K562 (cell line): ENCODE measurements at regions not wholly inside any gene's neighbourhood (a gene's known extent, or its start where the extent isn't known, plus 50 kb on each side); places are given as distances from the start of the nearest gene placed in this dataset.

ENCODE experiments used
- ATAC-seq: fragments of 200-7000 bp; cut with Tn5 transposase; 3 replicates; pipeline ENCODE4 v1.9.1; 2020; ENCODE audit warnings: moderate library complexity
- BruUV-seq: library from RNA; stranded (reverse); fragments of 400-500 nt; replicated peaks from 2 replicates; lab custom pipeline; 2021; lab: Mats Ljungman, UMichigan
- CTCF ChIA-PET: fragments of 300-600 bp; formaldehyde crosslinking; extraction: SDS; loops from one replicate; lab custom pipeline; 2021; ENCODE audit warnings: low intra/inter-chr PET ratio; lab: Yijun Ruan, JAX
- POLR2A ChIA-PET: fragments of 300-600, 350-650 bp; sonication (Branson Sonifier 250); formaldehyde crosslinking; extraction: SDS; loops from one replicate; lab custom pipeline; 2021; ENCODE audit warnings: antibody characterized with exemption, inconsistent platforms; lab: Yijun Ruan, JAX
- DNase-seq, 4 experiments: peaks; one replicate each; pipeline versions ENCODE4 v3.0.0 to v3.0.0-alpha.2; 2011 to 2018; ENCODE audit warnings: low spot score in 3 of 4, mixed read lengths in 3 of 4; ENCODE audit errors: extremely low read depth in 1 of 4
- FAIRE-seq: peaks from 2 replicates; lab custom pipeline; 2011; peaks lifted over from hg19 to GRCh38; lab: Jason Lieb, UNC
- H2AFZ ChIP-seq: 2 replicates; pipeline ENCODE4 v1.6.0; 2011; ENCODE audit warnings: low read depth, low read length, control low read depth, inconsistent platforms
- H3K27ac ChIP-seq: fragments of 200-600 bp; 3 replicates; pipeline ENCODE4 v1.8.0; 2011; ENCODE audit warnings: low read depth, mild to moderate bottlenecking, control low read depth, inconsistent platforms, low read length, moderate library complexity, mixed read lengths; ENCODE audit errors: extremely low read depth
- H3K27me3 ChIP-seq, 2 experiments: fragments of 300-600 bp in 1 of 2; 2 replicates in 1 of 2; 3 replicates in 1 of 2; pipeline versions ENCODE4 v1.6.0 to v1.8.0; 2011; ENCODE audit warnings: inconsistent platforms in 2 of 2, low read length in 2 of 2, mild to moderate bottlenecking in 1 of 2, mixed read lengths in 1 of 2, moderate library complexity in 1 of 2; ENCODE audit not compliant: control insufficient read depth in 2 of 2, insufficient read depth in 2 of 2
- H3K36me3 ChIP-seq: fragments of 300-600 bp; 3 replicates; pipeline ENCODE4 v1.8.0; 2011; ENCODE audit warnings: mild to moderate bottlenecking, low read length, inconsistent platforms; ENCODE audit not compliant: control insufficient read depth, insufficient read depth
- H3K4me1 ChIP-seq, 2 experiments: fragments of 200-600 bp in 1 of 2; replicated peaks in 1 of 2; 2 replicates in 1 of 2; 3 replicates in 1 of 2; pipeline versions ENCODE4 v1.5.1 to v1.8.0; 2011; ENCODE audit warnings: inconsistent platforms in 2 of 2, low read length in 2 of 2, mild to moderate bottlenecking in 1 of 2, mixed read lengths in 1 of 2, moderate library complexity in 1 of 2; ENCODE audit not compliant: control insufficient read depth in 2 of 2, insufficient read depth in 2 of 2
- H3K4me2 ChIP-seq: 2 replicates; pipeline ENCODE4 v1.6.1; 2011; ENCODE audit warnings: low read length, control low read depth, inconsistent platforms, mixed read lengths; ENCODE audit not compliant: insufficient read depth
- H3K4me3 ChIP-seq: fragments of 200-600 bp; sonication (generic), shearing (Covaris generic); 2 replicates; pipeline ENCODE4 v1.5.1; 2016; ENCODE audit warnings: control low read depth, inconsistent platforms
- H3K79me2 ChIP-seq: fragments of 200-600 bp; 3 replicates; pipeline ENCODE4 v1.8.0; 2011; ENCODE audit warnings: low read length, inconsistent platforms; ENCODE audit not compliant: control insufficient read depth, insufficient read depth
- H3K9ac ChIP-seq, 2 experiments: 2 replicates each; pipeline versions ENCODE4 v1.6.0 to v1.6.1; 2011; ENCODE audit warnings: low read depth in 2 of 2, low read length in 2 of 2, control low read depth in 1 of 2, inconsistent platforms in 1 of 2, mild to moderate bottlenecking in 1 of 2, mixed read lengths in 1 of 2; ENCODE audit not compliant: insufficient read depth in 1 of 2
- H3K9me1 ChIP-seq: one replicate; pipeline ENCODE4 v1.6.0; 2011; ENCODE audit warnings: inconsistent platforms, mild to moderate bottlenecking, low read length, moderate library complexity; ENCODE audit not compliant: control insufficient read depth, insufficient read depth
- H3K9me3 ChIP-seq: replicated peaks from 2 replicates; pipeline ENCODE4 v1.5.1; 2011; ENCODE audit warnings: low read depth, low read length, inconsistent platforms; ENCODE audit not compliant: control insufficient read depth, insufficient read depth
- H4K20me1 ChIP-seq: replicated peaks from 2 replicates; pipeline ENCODE4 v1.6.1; 2011; ENCODE audit warnings: low read length, inconsistent platforms, mixed read lengths; ENCODE audit not compliant: control insufficient read depth, insufficient read depth
- FOXK2 ChIP-seq, 2 experiments: fragments of 450-650 bp; IDR thresholded peaks in 1 of 2; conservative IDR thresholded peaks in 1 of 2; 2 replicates each; pipeline ENCODE4 v1.6.1; 2016; ENCODE audit warnings: low read depth in 2 of 2, mild to moderate bottlenecking in 1 of 2
- HDGF ChIP-seq: fragments of 450-650 bp; IDR thresholded peaks from 2 replicates; pipeline ENCODE4 v1.6.1; 2016
- KLF10 ChIP-seq: fragments of 250-450 bp; sonication (Bioruptor Pico); IDR thresholded peaks from 2 replicates; pipeline ENCODE4 v1.6.1; 2021; ENCODE audit warnings: matching md5 sums
- MBD2 ChIP-seq: sonication (generic); IDR thresholded peaks from 2 replicates; pipeline ENCODE4 v1.6.1; 2016; ENCODE audit warnings: low read depth, borderline replicate concordance
- PTTG1 ChIP-seq: fragments of 450-650 bp; IDR thresholded peaks from 2 replicates; pipeline ENCODE4 v1.6.1; 2016; ENCODE audit warnings: low read depth, mild to moderate bottlenecking, missing genetic modification characterization, missing compliant biosample characterization
- RB1 ChIP-seq: fragments of 450-650 bp; IDR thresholded peaks from 2 replicates; pipeline ENCODE4 v1.6.1; 2017; ENCODE audit warnings: low read depth, mild to moderate bottlenecking
- SLC30A9 ChIP-seq: fragments of 250-450 bp; sonication (Bioruptor Pico); IDR thresholded peaks from 2 replicates; pipeline ENCODE4 v1.8.0; 2022; ENCODE audit warnings: mild to moderate bottlenecking, moderate library complexity
- ZNF224 ChIP-seq: sonication (generic); formaldehyde crosslinking; IDR thresholded peaks from 2 replicates; pipeline ENCODE4 v1.8.0; 2022; ENCODE audit warnings: mild to moderate bottlenecking, missing genetic modification reagents
- ZNF431 ChIP-seq: sonication (generic); formaldehyde crosslinking; IDR thresholded peaks from 2 replicates; pipeline ENCODE4 v1.8.0; 2022; ENCODE audit warnings: mild to moderate bottlenecking, missing genetic modification reagents
- ZNF785 ChIP-seq: fragments of 250-450 bp; sonication (Bioruptor Pico); IDR thresholded peaks from 2 replicates; pipeline ENCODE4 v1.4.0; 2020; ENCODE audit warnings: mild to moderate bottlenecking
- WGBS: fragments of 100-300 bp; shearing (Covaris generic); methylation state at CpG from one replicate; pipeline ENCODE4 v1.1.6; 2016; ENCODE audit warnings: low coverage, mixed read lengths; ENCODE audit not compliant: insufficient coverage; ENCODE audit errors: missing lambda C conversion rate; 5-methylcytosine and 5-hydroxymethylcytosine counted together
- in situ Hi-C: fragments of 300-500 bp; cut with MboI; formaldehyde crosslinking; loops from 4 replicates; pipeline ENCODE4 v1.15.0; 2018; ENCODE audit warnings: inconsistent platforms, mixed read lengths
- intact Hi-C: fragments of 100-400 bp; cut with micrococcal nuclease; formaldehyde crosslinking; loops from 2 replicates; pipeline ENCODE4 v1.14.2; 2022
- TF ChIP-seq, protein P1 (sequence below): fragments of 200-400 bp; formaldehyde crosslinking; IDR thresholded peaks from 2 replicates; pipeline ENCODE4 v1.6.1; 2017; ENCODE audit warnings: mild to moderate bottlenecking, low read depth, low read length, moderate library complexity
- TF ChIP-seq, protein P2 (sequence below): fragments of 250-450 bp; sonication (Bioruptor Pico); IDR thresholded peaks from 2 replicates; pipeline ENCODE4 v1.8.0; 2022; ENCODE audit warnings: moderate library complexity, mild to moderate bottlenecking, inconsistent platforms
- TF ChIP-seq, protein P3 (sequence below): fragments of 450-650 bp; formaldehyde crosslinking; IDR thresholded peaks from 2 replicates; pipeline ENCODE4 v1.4.0; 2020; ENCODE audit warnings: mild to moderate bottlenecking, moderate library complexity

DNA sequence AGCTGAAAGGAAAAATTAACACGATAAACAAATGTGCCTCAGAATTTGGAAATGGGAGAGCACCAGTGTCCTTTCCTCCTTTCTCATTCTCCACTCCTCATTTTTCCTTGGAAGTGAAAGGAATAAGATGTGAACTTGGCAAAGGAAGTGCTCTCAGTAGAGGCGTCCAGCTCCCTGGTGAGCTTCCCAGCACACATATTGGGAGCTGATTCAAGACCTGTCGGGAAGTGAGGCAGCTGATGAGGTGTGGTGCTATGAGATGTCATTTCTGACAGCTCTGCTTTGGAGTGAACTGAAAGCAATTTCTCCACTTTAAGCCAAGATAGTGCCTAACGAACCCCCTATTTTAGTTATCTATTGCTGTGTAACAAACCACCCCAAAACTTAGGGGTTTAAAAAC, 238.5 kb upstream of the IRX3 start (continued):
- TF ChIP-seq FOXK2 (conservative IDR thresholded peaks at IDR 0.05 in 1 of 2, IDR thresholded peaks at IDR 0.05 in 1 of 2; ENCODE audit: low read depth in 2 of 2) = no peak
- TF ChIP-seq ZNF785 (CRISPR knock-in tag) = no peak
- TF ChIP-seq HDGF = no peak
- TF ChIP-seq ZNF224 (CRISPR knock-in tag) = no peak
- TF ChIP-seq SLC30A9 (CRISPR knock-in tag) = no peak
- TF ChIP-seq PTTG1 = no peak
- no peak for TF ChIP-seq KLF10 (CRISPR knock-in tag)
- no peak for TF ChIP-seq MBD2
- TF ChIP-seq, protein P1, sequence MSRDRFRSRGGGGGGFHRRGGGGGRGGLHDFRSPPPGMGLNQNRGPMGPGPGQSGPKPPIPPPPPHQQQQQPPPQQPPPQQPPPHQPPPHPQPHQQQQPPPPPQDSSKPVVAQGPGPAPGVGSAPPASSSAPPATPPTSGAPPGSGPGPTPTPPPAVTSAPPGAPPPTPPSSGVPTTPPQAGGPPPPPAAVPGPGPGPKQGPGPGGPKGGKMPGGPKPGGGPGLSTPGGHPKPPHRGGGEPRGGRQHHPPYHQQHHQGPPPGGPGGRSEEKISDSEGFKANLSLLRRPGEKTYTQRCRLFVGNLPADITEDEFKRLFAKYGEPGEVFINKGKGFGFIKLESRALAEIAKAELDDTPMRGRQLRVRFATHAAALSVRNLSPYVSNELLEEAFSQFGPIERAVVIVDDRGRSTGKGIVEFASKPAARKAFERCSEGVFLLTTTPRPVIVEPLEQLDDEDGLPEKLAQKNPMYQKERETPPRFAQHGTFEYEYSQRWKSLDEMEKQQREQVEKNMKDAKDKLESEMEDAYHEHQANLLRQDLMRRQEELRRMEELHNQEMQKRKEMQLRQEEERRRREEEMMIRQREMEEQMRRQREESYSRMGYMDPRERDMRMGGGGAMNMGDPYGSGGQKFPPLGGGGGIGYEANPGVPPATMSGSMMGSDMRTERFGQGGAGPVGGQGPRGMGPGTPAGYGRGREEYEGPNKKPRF = no peak
- TF ChIP-seq RB1 = no peak
- TF ChIP-seq ZNF431 (CRISPR knock-in tag) = no peak

DNA sequence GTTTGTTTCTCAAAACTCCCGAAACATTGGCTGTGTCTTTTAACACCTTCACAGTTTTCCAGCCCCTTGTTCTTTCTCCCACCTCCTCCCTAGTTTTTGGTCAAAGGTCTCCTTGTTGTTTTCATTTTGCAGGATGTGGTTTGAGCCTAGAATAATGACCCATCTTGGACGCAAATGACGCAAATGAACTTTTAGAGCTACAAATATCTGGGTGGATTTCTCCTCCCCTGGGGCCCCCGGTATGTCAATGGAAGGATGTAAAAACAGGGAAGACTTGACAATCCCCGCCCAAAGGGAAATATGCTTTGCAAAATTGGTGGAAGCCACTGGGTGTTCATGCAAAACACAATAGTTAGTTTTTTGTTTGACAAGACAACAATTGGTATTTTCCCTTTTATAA, 236.0 kb upstream of the IRX3 start:
- no peak overlapping the region for H3K4me2 ChIP-seq
- DNase-seq (no peak), ATAC-seq (no peak), FAIRE-seq (no peak)
- TF ChIP-seq, protein P2, sequence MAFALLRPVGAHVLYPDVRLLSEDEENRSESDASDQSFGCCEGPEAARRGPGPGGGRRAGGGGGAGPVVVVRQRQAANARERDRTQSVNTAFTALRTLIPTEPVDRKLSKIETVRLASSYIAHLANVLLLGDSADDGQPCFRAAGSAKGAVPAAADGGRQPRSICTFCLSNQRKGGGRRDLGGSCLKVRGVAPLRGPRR (CRISPR knock-in tag) = no peak
- TF ChIP-seq, protein P3, sequence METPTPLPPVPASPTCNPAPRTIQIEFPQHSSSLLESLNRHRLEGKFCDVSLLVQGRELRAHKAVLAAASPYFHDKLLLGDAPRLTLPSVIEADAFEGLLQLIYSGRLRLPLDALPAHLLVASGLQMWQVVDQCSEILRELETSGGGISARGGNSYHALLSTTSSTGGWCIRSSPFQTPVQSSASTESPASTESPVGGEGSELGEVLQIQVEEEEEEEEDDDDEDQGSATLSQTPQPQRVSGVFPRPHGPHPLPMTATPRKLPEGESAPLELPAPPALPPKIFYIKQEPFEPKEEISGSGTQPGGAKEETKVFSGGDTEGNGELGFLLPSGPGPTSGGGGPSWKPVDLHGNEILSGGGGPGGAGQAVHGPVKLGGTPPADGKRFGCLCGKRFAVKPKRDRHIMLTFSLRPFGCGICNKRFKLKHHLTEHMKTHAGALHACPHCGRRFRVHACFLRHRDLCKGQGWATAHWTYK (CRISPR knock-in tag) = no peak
- BruUV-seq = no TSS peak
- no peaks in the 10 kb centered on the region for H3K4me1 ChIP-seq
- in situ Hi-C loops (no loop called here), intact Hi-C loops (no loop called here)
- CTCF ChIA-PET = no interaction called here
- H3K27me3 ChIP-seq = no peaks in the 10 kb centered on the region
- H3K9me3 ChIP-seq = no peaks in the 10 kb centered on the region
- no peaks in the 10 kb centered on the region for H3K36me3 ChIP-seq
- H3K79me2 ChIP-seq = no peaks in the 10 kb centered on the region
- no peak overlapping the region for H2AFZ ChIP-seq
- POLR2A ChIA-PET = no interaction called here
- no peak overlapping the region for H3K9ac ChIP-seq
- H3K4me3 ChIP-seq = no peak overlapping the region
- no peak overlapping the region for H3K27ac ChIP-seq
- no peaks in the 10 kb centered on the region for H3K9me1 ChIP-seq
- 0% methylated on average over 5 of the region's 5 CpGs for WGBS
- no peaks in the 10 kb centered on the region for H4K20me1 ChIP-seq
